Type B pancreatic cell (in vitro differentiated cells): ENCODE measurements at regions not wholly inside any gene's neighbourhood (a gene's known extent, or its start where the extent isn't known, plus 50 kb on each side); places are given as distances from the start of the nearest gene placed in this dataset.

Source experiments
- DNase-seq: peaks from one replicate; pipeline ENCODE4 v3.0.0; 2021; ENCODE audit warnings: mixed read lengths; ENCODE audit not compliant: unreplicated experiment; ENCODE audit errors: extremely low spot score
- H3K27ac Mint-ChIP-seq: 2 replicates; pipeline ENCODE4 v1.8.0; 2021; ENCODE audit warnings: mild to moderate bottlenecking, mixed read lengths
- H3K27me3 Mint-ChIP-seq: 2 replicates; pipeline ENCODE4 v1.8.0; 2021; ENCODE audit warnings: mixed read lengths
- H3K36me3 Mint-ChIP-seq: 2 replicates; pipeline ENCODE4 v1.8.0; 2021; ENCODE audit warnings: mixed read lengths
- H3K4me1 Mint-ChIP-seq: one replicate; pipeline ENCODE4 v1.8.0; 2021; ENCODE audit warnings: mixed read lengths; ENCODE audit not compliant: unreplicated experiment
- H3K4me3 Mint-ChIP-seq: 2 replicates; pipeline ENCODE4 v1.8.0; 2021; ENCODE audit warnings: mild to moderate bottlenecking, mixed read lengths
- H3K9me3 Mint-ChIP-seq: 2 replicates; pipeline ENCODE4 v1.8.0; 2021; ENCODE audit warnings: mixed read lengths
- CTCF ChIP-seq: fragments of 200-600 bp; sonication (generic); conservative IDR thresholded peaks from 2 replicates; pipeline ENCODE4 v1.5.0; 2021; ENCODE audit warnings: antibody characterized with exemption, mild to moderate bottlenecking

GRCh38 chr7:10082896-10083295 is 890.8 kb upstream of the PHF14 start:
- no peak overlapping the region for H3K4me3 Mint-ChIP-seq
- H3K9me3 Mint-ChIP-seq, result no peaks in the 10 kb centered on the region
- no peaks in the 10 kb centered on the region for H3K27me3 Mint-ChIP-seq
- no peak for TF ChIP-seq CTCF
- no peaks in the 10 kb centered on the region for H3K36me3 Mint-ChIP-seq
- no peak overlapping the region for H3K27ac Mint-ChIP-seq
- no peaks in the 10 kb centered on the region for H3K4me1 Mint-ChIP-seq
- no peak for DNase-seq

- H3K27ac Mint-ChIP-seq, result no peak overlapping the region
- no peaks in the 10 kb centered on the region for H3K27me3 Mint-ChIP-seq
- no peak for TF ChIP-seq CTCF
- H3K9me3 Mint-ChIP-seq, result no peaks in the 10 kb centered on the region
- no peaks in the 10 kb centered on the region for H3K4me1 Mint-ChIP-seq
- DNase-seq, result no peak
- H3K4me3 Mint-ChIP-seq, result no peak overlapping the region
- no peaks in the 10 kb centered on the region for H3K36me3 Mint-ChIP-seq
Observed at GRCh38 chr7:10083766-10084165, 889.9 kb upstream of the PHF14 start.

GRCh38 chr7:10085231-10085630 is 888.4 kb upstream of the PHF14 start:
- H3K27ac Mint-ChIP-seq, result no peak overlapping the region
- H3K4me1 Mint-ChIP-seq, result no peaks in the 10 kb centered on the region
- no peaks in the 10 kb centered on the region for H3K9me3 Mint-ChIP-seq
- no peak for TF ChIP-seq CTCF
- no peak for DNase-seq
- no peaks in the 10 kb centered on the region for H3K27me3 Mint-ChIP-seq
- H3K36me3 Mint-ChIP-seq, result no peaks in the 10 kb centered on the region
- no peak overlapping the region for H3K4me3 Mint-ChIP-seq

GRCh38 chr7:10100572-10100971 is 873.1 kb upstream of the PHF14 start:
- no peaks in the 10 kb centered on the region for H3K9me3 Mint-ChIP-seq
- no peak overlapping the region for H3K27ac Mint-ChIP-seq
- H3K4me3 Mint-ChIP-seq, result no peak overlapping the region
- no peak for TF ChIP-seq CTCF
- H3K36me3 Mint-ChIP-seq, result no peaks in the 10 kb centered on the region
- DNase-seq, result no peak
- H3K4me1 Mint-ChIP-seq, result no peaks in the 10 kb centered on the region
- H3K27me3 Mint-ChIP-seq, result no peaks in the 10 kb centered on the region

- Mint-ChIP-seq H3K4me3 (no peak overlapping the region), H3K27ac (no peak overlapping the region), H3K36me3 (no peaks in the 10 kb centered on the region), H3K27me3 (no peaks in the 10 kb centered on the region), H3K9me3 (no peaks in the 10 kb centered on the region), H3K4me1 (no peaks in the 10 kb centered on the region)
- no peak for TF ChIP-seq CTCF
- DNase-seq, result no peak
Observed at GRCh38 chr7:10101351-10101750, 872.3 kb upstream of the PHF14 start.

- TF ChIP-seq CTCF, result no peak
- Mint-ChIP-seq H3K4me3 (no peak overlapping the region), H3K9me3 (no peaks in the 10 kb centered on the region), H3K27me3 (no peaks in the 10 kb centered on the region), H3K4me1 (no peaks in the 10 kb centered on the region), H3K36me3 (no peaks in the 10 kb centered on the region), H3K27ac (no peak overlapping the region)
- no peak for DNase-seq
Observed at GRCh38 chr7:10104292-10104691, 869.4 kb upstream of the PHF14 start.
